GM12873 (cell line): ENCODE measurements at regions not wholly inside any gene's neighbourhood (a gene's known extent, or its start where the extent isn't known, plus 50 kb on each side); places are given as distances from the start of the nearest gene placed in this dataset.

Experiments
- CTCF ChIP-seq: IDR thresholded peaks from 2 replicates; pipeline ENCODE4 v1.5.1; 2012; ENCODE audit warnings: low read depth, mild to moderate bottlenecking, moderate library complexity, low read length, control low read depth; ENCODE audit not compliant: insufficient read depth; ENCODE audit errors: missing control alignments

GRCh38 chr11:45393826-45394225 is 107.7 kb upstream of the SYT13 start:
- TF ChIP-seq CTCF: no peak

GRCh38 chr11:45393334-45393733 is 107.2 kb upstream of the SYT13 start:
- no peak for TF ChIP-seq CTCF

GRCh38 chr11:45392591-45393091 is 106.5 kb upstream of the SYT13 start:
- TF ChIP-seq CTCF: no peak

- TF ChIP-seq CTCF: no peak
Measured at GRCh38 chr11:45392154-45392553, 106.0 kb upstream of the SYT13 start.

GRCh38 chr11:45391168-45391850 is 105.2 kb upstream of the SYT13 start:
- TF ChIP-seq CTCF: no peak

GRCh38 chr11:45390407-45390806 is 104.3 kb upstream of the SYT13 start:
- no peak for TF ChIP-seq CTCF

GRCh38 chr11:45388472-45388871 is 102.3 kb upstream of the SYT13 start:
- no peak for TF ChIP-seq CTCF
